ENCODE measurements at regions not wholly inside any gene's neighbourhood (a gene's known extent, or its start where the extent isn't known, plus 50 kb on each side); places are given as distances from the start of the nearest gene placed in this dataset.

GRCh38 chr2:150174056-150174805, 313.2 kb downstream of the RND3 start:
- TF ChIP-seq EZH2 (IDR thresholded peaks at IDR 0.05; ENCODE audit: low read length) (no peak), CTCF (optimal IDR thresholded peaks at IDR 0.05 in 1 of 3, IDR thresholded peaks at IDR 0.05 in 1 of 3, conservative IDR thresholded peaks at IDR 0.05 in 1 of 3; ENCODE audit: extremely low read depth in 1 of 3, insufficient read depth in 2 of 3, low read length in 3 of 3) (no peak)

Measured in keratinocyte (primary cell).